IMR-90 (cell line): ENCODE measurements at regions not wholly inside any gene's neighbourhood (a gene's known extent, or its start where the extent isn't known, plus 50 kb on each side); places are given as distances from the start of the nearest gene placed in this dataset.

Experiments
- ATAC-seq: fragments of 200-7000 bp; cut with Tn5 transposase; 2 replicates; pipeline ENCODE4 v1.9.1; 2020; ENCODE audit warnings: low read depth, mild to moderate bottlenecking, moderate library complexity
- BruUV-seq: library from RNA; stranded (reverse); fragments of 400-500 nt; replicated peaks from 2 replicates; lab custom pipeline; 2021; lab: Mats Ljungman, UMichigan
- CTCF ChIA-PET: fragments of 300-600 bp; formaldehyde crosslinking; extraction: SDS; loops from one replicate; lab custom pipeline; 2021; ENCODE audit warnings: antibody characterized with exemption; lab: Yijun Ruan, JAX
- POLR2A ChIA-PET: fragments of 300-600 bp; sonication (Branson Sonifier 250); formaldehyde crosslinking; loops from one replicate; lab custom pipeline; 2022; ENCODE audit warnings: antibody characterized with exemption; ENCODE audit not compliant: unreplicated experiment; lab: Charles Lee
- DNase-seq: peaks from one replicate; pipeline ENCODE4 v3.0.0; 2013
- H2AFZ ChIP-seq: replicated peaks from 2 replicates; pipeline ENCODE3; 2013; ENCODE audit warnings: low read length, mild to moderate bottlenecking; ENCODE audit not compliant: poor library complexity
- H2AK5ac ChIP-seq: 2 replicates; pipeline ENCODE4 v1.6.1; 2013; ENCODE audit warnings: low read depth, low read length, inconsistent platforms
- H2AK9ac ChIP-seq: replicated peaks from 2 replicates; pipeline ENCODE3; 2013; ENCODE audit warnings: mild to moderate bottlenecking, low read depth, low read length, moderate library complexity; ENCODE audit not compliant: poor library complexity
- H2BK120ac ChIP-seq: 2 replicates; pipeline ENCODE4 v1.6.1; 2013; ENCODE audit warnings: low read depth, low read length, inconsistent platforms
- H2BK15ac ChIP-seq: 3 replicates; pipeline ENCODE4 v1.6.1; 2013; ENCODE audit warnings: low read depth, low read length, inconsistent platforms
- H2BK20ac ChIP-seq: 2 replicates; pipeline ENCODE4 v1.6.1; 2013; ENCODE audit warnings: low read depth, mild to moderate bottlenecking, inconsistent platforms, low read length, moderate library complexity
- H2BK5ac ChIP-seq: 2 replicates; pipeline ENCODE4 v1.6.1; 2013; ENCODE audit warnings: mild to moderate bottlenecking, low read depth, low read length, inconsistent platforms; ENCODE audit not compliant: poor library complexity, severe bottlenecking
- H3K14ac ChIP-seq: replicated peaks from 2 replicates; pipeline ENCODE4 v1.6.1; 2013; ENCODE audit warnings: low read depth, low read length, inconsistent platforms
- H3K18ac ChIP-seq: 2 replicates; pipeline ENCODE4 v1.6.1; 2013; ENCODE audit warnings: low read depth, low read length, control low read depth
- H3K23ac ChIP-seq: 2 replicates; pipeline ENCODE4 v1.6.1; 2013; ENCODE audit warnings: low read depth, low read length, inconsistent platforms
- H3K27ac ChIP-seq: 2 replicates; pipeline ENCODE4 v1.5.1; 2013; ENCODE audit warnings: mild to moderate bottlenecking, control low read depth, low read length; ENCODE audit not compliant: insufficient read depth
- H3K27me3 ChIP-seq: 2 replicates; pipeline ENCODE4 v1.6.1; 2013; ENCODE audit warnings: low read length; ENCODE audit not compliant: control insufficient read depth, insufficient read depth
- H3K36me3 ChIP-seq: 2 replicates; pipeline ENCODE4 v1.6.1; 2013; ENCODE audit warnings: low read length, mixed read lengths; ENCODE audit not compliant: control insufficient read depth, insufficient read depth
- H3K4ac ChIP-seq: 2 replicates; pipeline ENCODE4 v1.6.1; 2013; ENCODE audit warnings: low read depth, low read length, inconsistent platforms
- H3K4me1 ChIP-seq: 2 replicates; pipeline ENCODE4 v1.6.1; 2013; ENCODE audit warnings: low read length, mixed read lengths; ENCODE audit not compliant: control insufficient read depth, insufficient read depth
- H3K4me2 ChIP-seq: 2 replicates; pipeline ENCODE4 v1.6.1; 2013; ENCODE audit warnings: low read depth, mild to moderate bottlenecking, control low read depth, low read length, moderate library complexity
- H3K4me3 ChIP-seq: 2 replicates; pipeline ENCODE4 v1.5.1; 2013; ENCODE audit warnings: low read depth, mild to moderate bottlenecking, control low read depth, low read length, moderate library complexity; ENCODE audit not compliant: insufficient read depth
- H3K56ac ChIP-seq: 2 replicates; pipeline ENCODE4 v1.6.1; 2013; ENCODE audit warnings: low read length, inconsistent platforms; ENCODE audit not compliant: insufficient read depth; ENCODE audit errors: extremely low read depth
- H3K79me1 ChIP-seq, 2 experiments: 2 replicates each; pipeline ENCODE4 v1.6.1; 2013; ENCODE audit warnings: low read length in 2 of 2, inconsistent platforms in 1 of 2, low read depth in 1 of 2
- H3K9ac ChIP-seq: 2 replicates; pipeline ENCODE4 v1.6.1; 2013; ENCODE audit warnings: low read depth, low read length, control low read depth
- H3K9me1 ChIP-seq: 2 replicates; pipeline ENCODE4 v1.6.1; 2013; ENCODE audit warnings: low read length, inconsistent platforms; ENCODE audit not compliant: insufficient read depth
- H3K9me3 ChIP-seq: 2 replicates; pipeline ENCODE4 v1.6.1; 2013; ENCODE audit warnings: low read length; ENCODE audit not compliant: control insufficient read depth, insufficient read depth
- H4K20me1 ChIP-seq: 2 replicates; pipeline ENCODE4 v1.6.1; 2013; ENCODE audit warnings: low read length, inconsistent platforms; ENCODE audit not compliant: insufficient read depth
- H4K5ac ChIP-seq: 2 replicates; pipeline ENCODE4 v1.6.1; 2013; ENCODE audit warnings: mild to moderate bottlenecking, low read depth, low read length, control low read depth
- H4K8ac ChIP-seq, 2 experiments: 2 replicates each; pipeline ENCODE4 v1.6.1; 2013; ENCODE audit warnings: low read depth in 2 of 2, low read length in 2 of 2, control low read depth in 1 of 2, inconsistent platforms in 1 of 2
- H4K91ac ChIP-seq: 2 replicates; pipeline ENCODE4 v1.6.1; 2013; ENCODE audit warnings: low read depth, low read length, inconsistent platforms; ENCODE audit not compliant: insufficient read depth
- MAFK ChIP-seq: IDR thresholded peaks from 2 replicates; pipeline ENCODE4 v1.6.1; 2012; ENCODE audit warnings: low read depth, low read length, improper control_type of control experiment
- RFX5 ChIP-seq: IDR thresholded peaks from 2 replicates; pipeline ENCODE4 v1.8.0; 2012; ENCODE audit warnings: low read depth, mild to moderate bottlenecking, low read length, moderate library complexity
- WGBS, 2 experiments: methylation state at CpG; one replicate each; pipeline versions ENCODE4 v1.1.5 to v1.1.7; 2013; ENCODE audit warnings: missing lambda C conversion rate in 2 of 2; ENCODE audit not compliant: insufficient read length in 1 of 2; ENCODE audit errors: extremely low coverage in 2 of 2; 5-methylcytosine and 5-hydroxymethylcytosine counted together
- dilution Hi-C: fragments of 300-500 bp; cut with HindIII; formaldehyde crosslinking; loops from one replicate; pipeline ENCODE4 v1.14.3; 2018; ENCODE audit warnings: low sequenced_read_pairs; ENCODE audit not compliant: unreplicated experiment
- in situ Hi-C: fragments of 300-500 bp; cut with MboI; formaldehyde crosslinking; loops from 3 replicates; pipeline ENCODE4 v1.14.3; 2019; ENCODE audit warnings: low sequenced_read_pairs, inconsistent platforms, mixed read lengths
- intact Hi-C: fragments of 100-400 bp; cut with micrococcal nuclease; formaldehyde crosslinking; loops from 2 replicates; pipeline ENCODE4 v1.10.0; 2022
- TF ChIP-seq, protein P1 (sequence below): fragments of 150-350 bp; IDR thresholded peaks from 2 replicates; pipeline ENCODE4 v1.6.1; 2017; ENCODE audit warnings: mild to moderate bottlenecking, antibody characterized with exemption, low read length, low read depth
- TF ChIP-seq, protein P2 (sequence below): conservative IDR thresholded peaks from 2 replicates; pipeline ENCODE4 v1.5.1; 2012; ENCODE audit warnings: mild to moderate bottlenecking, low read depth, low read length, improper control_type of control experiment

DNA sequence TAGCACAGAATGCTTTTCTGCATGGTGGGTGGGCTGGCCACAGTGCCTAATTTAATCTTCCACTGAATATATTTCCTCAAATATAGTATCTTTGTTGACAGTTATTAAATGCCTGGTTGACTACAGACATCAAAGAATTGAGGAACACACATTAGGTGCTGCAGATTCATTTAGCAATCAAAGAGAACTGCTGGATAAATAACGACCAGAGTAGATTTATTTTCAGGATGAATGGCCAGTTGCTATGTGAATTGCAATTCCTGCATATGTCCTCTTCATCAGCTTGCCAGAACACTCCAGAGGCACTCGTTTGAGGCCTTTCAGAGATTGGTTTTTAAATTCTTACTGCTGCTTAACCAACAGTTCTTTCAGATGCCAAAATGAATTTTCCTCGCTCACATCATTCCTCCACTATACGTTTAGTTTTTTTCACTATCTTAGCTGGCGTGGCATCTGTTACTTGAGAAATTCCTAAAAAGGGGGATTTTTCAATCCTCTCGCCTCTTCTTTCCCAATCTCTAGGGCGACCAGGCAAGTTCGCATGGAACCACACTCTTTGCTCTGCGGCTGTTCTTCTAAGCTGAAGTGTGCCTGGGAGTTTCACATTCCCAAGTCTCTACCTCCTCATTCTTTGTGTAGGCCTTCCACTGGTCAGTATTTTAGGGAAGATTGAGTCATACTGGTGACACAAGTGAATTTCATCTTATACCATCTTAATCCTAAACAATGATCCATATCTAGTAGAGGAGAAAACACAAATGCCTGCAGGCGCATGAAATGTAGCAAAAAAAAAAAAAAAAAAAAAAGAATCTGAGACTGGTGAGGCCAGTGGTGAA lies 237.1 kb upstream of the NMUR2 start:
- Histone ChIP-seq H3K4me3 (no peak overlapping the region), H2BK15ac (no peak overlapping the region), H3K9me1 (no peaks in the 10 kb centered on the region), H3K4ac (no peak overlapping the region), H2AFZ (no peak overlapping the region), H3K14ac (no peak overlapping the region), H2BK5ac (no peak overlapping the region), H4K5ac (no peak overlapping the region), H3K27ac (no peak overlapping the region), H4K91ac (no peak overlapping the region), H3K4me1 (no peaks in the 10 kb centered on the region), H2BK120ac (no peak overlapping the region), H3K4me2 (no peak overlapping the region), H3K23ac (no peak overlapping the region), H4K8ac (no peak overlapping the region), H3K27me3 (no peaks in the 10 kb centered on the region), H3K56ac (no peak overlapping the region), H4K20me1 (no peaks in the 10 kb centered on the region), H3K36me3 (no peaks in the 10 kb centered on the region), H2AK9ac (no peak overlapping the region), H3K79me1 (no peaks in the 10 kb centered on the region), H2BK20ac (no peak overlapping the region), H3K9me3 (peaks cover 6% of the 10 kb centered on the region), H2AK5ac (no peak overlapping the region), H3K9ac (no peak overlapping the region), H3K18ac (no peak overlapping the region)
- in situ Hi-C loops (no loop called here), dilution Hi-C loops (no loop called here), intact Hi-C loops (no loop called here)
- no TSS peak for BruUV-seq
- ChIA-PET POLR2A (no interaction called here), CTCF (no interaction called here)
- ATAC-seq (no peak), DNase-seq (no peak)
- WGBS, 2 experiments: no CpG with 5 or more reads among the region's 10 CpGs
- TF ChIP-seq MAFK (no peak), RFX5 (no peak)
- TF ChIP-seq, protein P1, sequence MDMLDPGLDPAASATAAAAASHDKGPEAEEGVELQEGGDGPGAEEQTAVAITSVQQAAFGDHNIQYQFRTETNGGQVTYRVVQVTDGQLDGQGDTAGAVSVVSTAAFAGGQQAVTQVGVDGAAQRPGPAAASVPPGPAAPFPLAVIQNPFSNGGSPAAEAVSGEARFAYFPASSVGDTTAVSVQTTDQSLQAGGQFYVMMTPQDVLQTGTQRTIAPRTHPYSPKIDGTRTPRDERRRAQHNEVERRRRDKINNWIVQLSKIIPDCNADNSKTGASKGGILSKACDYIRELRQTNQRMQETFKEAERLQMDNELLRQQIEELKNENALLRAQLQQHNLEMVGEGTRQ: no peak
- TF ChIP-seq, protein P2, sequence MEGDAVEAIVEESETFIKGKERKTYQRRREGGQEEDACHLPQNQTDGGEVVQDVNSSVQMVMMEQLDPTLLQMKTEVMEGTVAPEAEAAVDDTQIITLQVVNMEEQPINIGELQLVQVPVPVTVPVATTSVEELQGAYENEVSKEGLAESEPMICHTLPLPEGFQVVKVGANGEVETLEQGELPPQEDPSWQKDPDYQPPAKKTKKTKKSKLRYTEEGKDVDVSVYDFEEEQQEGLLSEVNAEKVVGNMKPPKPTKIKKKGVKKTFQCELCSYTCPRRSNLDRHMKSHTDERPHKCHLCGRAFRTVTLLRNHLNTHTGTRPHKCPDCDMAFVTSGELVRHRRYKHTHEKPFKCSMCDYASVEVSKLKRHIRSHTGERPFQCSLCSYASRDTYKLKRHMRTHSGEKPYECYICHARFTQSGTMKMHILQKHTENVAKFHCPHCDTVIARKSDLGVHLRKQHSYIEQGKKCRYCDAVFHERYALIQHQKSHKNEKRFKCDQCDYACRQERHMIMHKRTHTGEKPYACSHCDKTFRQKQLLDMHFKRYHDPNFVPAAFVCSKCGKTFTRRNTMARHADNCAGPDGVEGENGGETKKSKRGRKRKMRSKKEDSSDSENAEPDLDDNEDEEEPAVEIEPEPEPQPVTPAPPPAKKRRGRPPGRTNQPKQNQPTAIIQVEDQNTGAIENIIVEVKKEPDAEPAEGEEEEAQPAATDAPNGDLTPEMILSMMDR: no peak
